A549 (cell line): ENCODE measurements at regions not wholly inside any gene's neighbourhood (a gene's known extent, or its start where the extent isn't known, plus 50 kb on each side); places are given as distances from the start of the nearest gene placed in this dataset.

Source experiments
- ATAC-seq, 2 experiments: fragments of 200-7000 bp in 1 of 2; fragments of >200 bp in 1 of 2; cut with Nextera tagmentation in 1 of 2; cut with Tn5 transposase in 1 of 2; 3 replicates each; pipeline versions ENCODE4 v1.8.0 to v1.9.1; 2018 to 2020; ENCODE audit warnings: mild to moderate bottlenecking in 1 of 2, moderate library complexity in 1 of 2
- CTCF ChIA-PET: fragments of 300-600 bp; sonication (Branson Sonifier 250); formaldehyde crosslinking; extraction: SDS; loops from one replicate; lab custom pipeline; 2021; ENCODE audit warnings: antibody characterized with exemption, inconsistent platforms; lab: Yijun Ruan, JAX
- POLR2A ChIA-PET: fragments of 350-600 bp; formaldehyde crosslinking; extraction: SDS; loops from one replicate; lab custom pipeline; 2021; ENCODE audit warnings: antibody characterized with exemption, inconsistent platforms; lab: Yijun Ruan, JAX
- DNase-seq, 2 experiments: peaks; one replicate each; pipeline versions ENCODE4 v3.0.0 to v3.0.0-alpha.2; 2011 to 2016; ENCODE audit warnings: low read depth in 1 of 2, low spot score in 1 of 2
- FAIRE-seq: peaks from 2 replicates; lab custom pipeline; 2011; peaks lifted over from hg19 to GRCh38; lab: Jason Lieb, UNC
- H3K27ac ChIP-seq, 2 experiments: fragments of >200 bp; sonication (Bioruptor Twin); formaldehyde crosslinking; 3 replicates each; pipeline ENCODE4 v1.5.1; 2016 to 2017
- H3K4me1 ChIP-seq: fragments of >200 bp; sonication (Bioruptor Twin); formaldehyde crosslinking; 3 replicates; pipeline ENCODE4 v1.6.1; 2016
- H3K4me2 ChIP-seq: fragments of >200 bp; sonication (Bioruptor Twin); formaldehyde crosslinking; 3 replicates; pipeline ENCODE4 v1.6.1; 2016
- H3K4me3 ChIP-seq: fragments of >200 bp; sonication (Bioruptor Twin); formaldehyde crosslinking; 3 replicates; pipeline ENCODE4 v1.5.1; 2016
- H3K9me3 ChIP-seq: fragments of >200 bp; sonication (Bioruptor Twin); formaldehyde crosslinking; 3 replicates; pipeline ENCODE4 v1.6.1; 2016
- BCL3 ChIP-seq: fragments of >200 bp; sonication (Bioruptor Twin); formaldehyde crosslinking; IDR thresholded peaks from 3 replicates; pipeline ENCODE4 v1.6.1; 2016
- CBX2 ChIP-seq: fragments of 200-600 bp; sonication (generic); IDR thresholded peaks from 2 replicates; pipeline ENCODE4 v1.6.1; 2016; ENCODE audit warnings: low read depth, mild to moderate bottlenecking, borderline replicate concordance
- CBX8 ChIP-seq: fragments of 200-600 bp; sonication (generic); IDR thresholded peaks from 2 replicates; pipeline ENCODE4 v1.6.1; 2016
- CEBPB ChIP-seq, 2 experiments: fragments of >200 bp in 1 of 2; sonication (Bioruptor Twin) in 1 of 2; formaldehyde crosslinking in 1 of 2; IDR thresholded peaks; 2 replicates each; pipeline ENCODE4 v1.6.1; 2012 to 2016
- CHD2 ChIP-seq: fragments of 150-350 bp; IDR thresholded peaks from 2 replicates; pipeline ENCODE4 v1.6.1; 2014; ENCODE audit warnings: low read length; ENCODE audit not compliant: partially characterized antibody
- CHD4 ChIP-seq: fragments of 200-600 bp; sonication (generic); IDR thresholded peaks from 2 replicates; pipeline ENCODE4 v1.6.1; 2016; ENCODE audit warnings: antibody characterized with exemption, mild to moderate bottlenecking, borderline replicate concordance
- E2F6 ChIP-seq: IDR thresholded peaks from 2 replicates; pipeline ENCODE4 v1.6.1; 2012; ENCODE audit warnings: low read depth, borderline replicate concordance
- EHF ChIP-seq: fragments of 250-450 bp; sonication (Bioruptor Pico); IDR thresholded peaks from 2 replicates; pipeline ENCODE4 v1.5.0; 2020; ENCODE audit warnings: mild to moderate bottlenecking
- ELK1 ChIP-seq: fragments of 150-350 bp; IDR thresholded peaks from 2 replicates; pipeline ENCODE4 v1.6.1; 2014; ENCODE audit warnings: low read depth, mild to moderate bottlenecking, low read length
- EP300 ChIP-seq, 2 experiments: fragments of >200 bp; sonication (Bioruptor Twin); formaldehyde crosslinking; IDR thresholded peaks; 2 replicates in 1 of 2; 3 replicates in 1 of 2; pipeline ENCODE4 v1.6.1; 2016 to 2017
- FOSB ChIP-seq: fragments of 250-450 bp; sonication (Bioruptor Pico); IDR thresholded peaks from 2 replicates; pipeline ENCODE4 v1.5.0; 2020; ENCODE audit warnings: mild to moderate bottlenecking, moderate library complexity
- FOSL2 ChIP-seq, 2 experiments: fragments of 450-650 bp in 1 of 2; fragments of >200 bp in 1 of 2; sonication (Bioruptor Twin) in 1 of 2; formaldehyde crosslinking; IDR thresholded peaks; 2 replicates each; pipeline versions ENCODE4 v1.5.0 to v1.6.1; 2016 to 2020; ENCODE audit warnings: mild to moderate bottlenecking in 1 of 2, moderate library complexity in 1 of 2
- GATA3 ChIP-seq: IDR thresholded peaks from 2 replicates; pipeline ENCODE4 v1.6.1; 2012; ENCODE audit warnings: borderline replicate concordance
- HES2 ChIP-seq: fragments of >200 bp; sonication (Bioruptor Twin); formaldehyde crosslinking; IDR thresholded peaks from 2 replicates; pipeline ENCODE4 v1.6.1; 2016
- HOXA7 ChIP-seq: fragments of 250-450 bp; sonication (Bioruptor Pico); IDR thresholded peaks from 2 replicates; pipeline ENCODE4 v1.5.0; 2020; ENCODE audit warnings: mild to moderate bottlenecking, moderate library complexity
- HOXB13 ChIP-seq: fragments of 250-450 bp; sonication (Bioruptor Pico); IDR thresholded peaks from 2 replicates; pipeline ENCODE4 v1.5.0; 2020; ENCODE audit warnings: low read depth, mild to moderate bottlenecking, moderate library complexity
- HOXB5 ChIP-seq: fragments of 250-450 bp; sonication (Bioruptor Pico); IDR thresholded peaks from 2 replicates; pipeline ENCODE4 v1.5.0; 2020; ENCODE audit warnings: mild to moderate bottlenecking, moderate library complexity
- JUN ChIP-seq, 2 experiments: fragments of >200 bp; sonication (Bioruptor Twin); formaldehyde crosslinking; IDR thresholded peaks; 2 replicates in 1 of 2; 3 replicates in 1 of 2; pipeline ENCODE4 v1.6.1; 2016 to 2017
- JUNB ChIP-seq: fragments of >200 bp; sonication (Bioruptor Twin); formaldehyde crosslinking; IDR thresholded peaks from 2 replicates; pipeline ENCODE4 v1.6.1; 2016
- MAFK ChIP-seq: fragments of 450-650 bp; IDR thresholded peaks from 2 replicates; pipeline ENCODE4 v1.6.1; 2014; ENCODE audit not compliant: partially characterized antibody
- MYC ChIP-seq: IDR thresholded peaks from 2 replicates; pipeline ENCODE4 v1.6.1; 2012; ENCODE audit warnings: mild to moderate bottlenecking, inconsistent platforms, low read length, improper control_type of control experiment, borderline replicate concordance
- PBX3 ChIP-seq: IDR thresholded peaks from 2 replicates; pipeline ENCODE4 v1.6.1; 2012
- PHF8 ChIP-seq: fragments of 200-600 bp; sonication (generic); IDR thresholded peaks from 2 replicates; pipeline ENCODE4 v1.6.1; 2016; ENCODE audit warnings: low read depth, mild to moderate bottlenecking, antibody characterized with exemption, moderate library complexity, borderline replicate concordance
- RAD21 ChIP-seq, 2 experiments: fragments of >200 bp in 1 of 2; sonication (Bioruptor Twin) in 1 of 2; formaldehyde crosslinking in 1 of 2; IDR thresholded peaks in 1 of 2; conservative IDR thresholded peaks in 1 of 2; 2 replicates in 1 of 2; 3 replicates in 1 of 2; pipeline ENCODE4 v1.6.1; 2012 to 2018; ENCODE audit warnings: inconsistent platforms in 1 of 2
- RARB ChIP-seq: fragments of 250-450 bp; sonication (Bioruptor Pico); IDR thresholded peaks from 2 replicates; pipeline ENCODE4 v1.8.0; 2021; ENCODE audit warnings: mild to moderate bottlenecking, moderate library complexity
- RNF2 ChIP-seq: fragments of 200-600 bp; sonication (generic); IDR thresholded peaks from 2 replicates; pipeline ENCODE4 v1.6.1; 2016; ENCODE audit warnings: low read depth, mild to moderate bottlenecking, antibody characterized with exemption, moderate library complexity, borderline replicate concordance
- SMC3 ChIP-seq: fragments of >200 bp; sonication (Bioruptor Twin); formaldehyde crosslinking; IDR thresholded peaks from 3 replicates; pipeline ENCODE4 v1.6.1; 2018; ENCODE audit warnings: inconsistent platforms
- TP53 ChIP-seq: fragments of 250-450 bp; sonication (Bioruptor Pico); IDR thresholded peaks from 2 replicates; pipeline ENCODE4 v1.5.0; 2021; ENCODE audit warnings: mild to moderate bottlenecking, moderate library complexity
- ZFP36 ChIP-seq: fragments of 450-650 bp; IDR thresholded peaks from 2 replicates; pipeline ENCODE4 v1.6.1; 2014; ENCODE audit warnings: borderline replicate concordance; ENCODE audit not compliant: partially characterized antibody
- ZNF302 ChIP-seq: fragments of 250-450 bp; sonication (Bioruptor Pico); IDR thresholded peaks from 2 replicates; pipeline ENCODE4 v1.9.0; 2021; ENCODE audit warnings: inconsistent platforms, mild to moderate bottlenecking, moderate library complexity
- ZSCAN20 ChIP-seq: fragments of 250-450 bp; sonication (Bioruptor Pico); IDR thresholded peaks from 2 replicates; pipeline ENCODE4 v1.8.0; 2022; ENCODE audit warnings: mild to moderate bottlenecking, moderate library complexity
- WGBS: methylation state at CpG from one replicate; pipeline ENCODE4 v1.1.6; 2017; ENCODE audit errors: missing lambda C conversion rate; 5-methylcytosine and 5-hydroxymethylcytosine counted together
- TF ChIP-seq, protein P1 (sequence below): IDR thresholded peaks from 2 replicates; pipeline ENCODE4 v1.6.1; 2012

DNA sequence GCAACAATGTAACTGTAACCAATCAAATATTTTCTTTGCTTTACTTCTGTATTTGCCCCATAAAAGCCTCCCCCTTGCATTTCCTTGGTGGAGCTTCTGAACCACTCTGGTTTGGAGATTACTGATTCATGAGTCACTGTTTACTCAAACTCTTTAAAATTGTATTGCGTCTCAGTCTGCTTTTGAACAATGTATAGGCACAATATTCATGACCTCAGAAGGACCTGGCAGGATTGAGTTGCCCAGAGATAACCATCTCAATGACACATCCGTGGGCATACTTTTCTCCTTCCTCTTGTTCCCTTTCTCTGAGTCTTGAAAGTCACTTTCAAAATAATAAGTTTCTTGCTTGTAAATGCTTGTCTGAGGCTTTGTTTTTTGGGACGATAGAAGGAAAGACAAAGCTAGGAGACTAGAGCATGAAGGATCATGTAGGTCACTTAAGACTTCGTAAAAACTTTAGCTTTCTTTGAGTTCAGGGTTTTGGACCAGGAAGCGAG is 57.1 kb upstream of the POU1F1 start:
- CTCF ChIA-PET: interaction anchor here (0.7 to 2.7 kb wide), 7 partner anchors 8 to 171 kb away, joined by 3 to 12 read pairs (median 6); no protein-coding TSS in a partner anchor
- TF ChIP-seq PHF8: no peak
- peak; percentile 98 to 99 for TF ChIP-seq JUN (IDR thresholded peaks at IDR 0.05)
- TF ChIP-seq ZFP36: no peak
- peak; percentile 99 for TF ChIP-seq BCL3
- peak; percentile 92 for TF ChIP-seq ZNF302 (CRISPR knock-in tag)
- peak; percentile 98 for TF ChIP-seq FOSL2 (IDR thresholded peaks at IDR 0.05)
- TF ChIP-seq FOSL2 (CRISPR knock-in tag; IDR thresholded peaks at IDR 0.05): peak; percentile 99
- TF ChIP-seq MYC: no peak
- TF ChIP-seq CBX8: no peak
- no peak for TF ChIP-seq ELK1
- peak; percentile 43 to 72 for TF ChIP-seq RAD21 (conservative IDR thresholded peaks at IDR 0.05 in 1 of 2, IDR thresholded peaks at IDR 0.05 in 1 of 2)
- peak; percentile 100 for TF ChIP-seq GATA3
- no peak for TF ChIP-seq TP53
- TF ChIP-seq FOSB: no peak
- TF ChIP-seq RNF2: no peak
- peak; percentile 96 to 98 for TF ChIP-seq EP300 (IDR thresholded peaks at IDR 0.05)
- TF ChIP-seq ZSCAN20 (CRISPR knock-in tag): 0 out of 2 replicates have a peak, but pooled peaks have one; percentile 13
- TF ChIP-seq JUNB: peak; percentile 99
- TF ChIP-seq SMC3: peak; percentile 65
- peak; percentile 85; the same call in 1 of the 2 replicates for TF ChIP-seq EHF (CRISPR knock-in tag)
- peak; percentile 79 to 92 for TF ChIP-seq CEBPB (IDR thresholded peaks at IDR 0.05)
- TF ChIP-seq, protein P1, sequence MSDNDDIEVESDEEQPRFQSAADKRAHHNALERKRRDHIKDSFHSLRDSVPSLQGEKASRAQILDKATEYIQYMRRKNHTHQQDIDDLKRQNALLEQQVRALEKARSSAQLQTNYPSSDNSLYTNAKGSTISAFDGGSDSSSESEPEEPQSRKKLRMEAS: peak; percentile 83
- no peak for TF ChIP-seq CHD2
- TF ChIP-seq HOXB5 (CRISPR knock-in tag): 0 out of 2 replicates have a peak, but pooled peaks have one; percentile 77
- TF ChIP-seq PBX3: peak; percentile 86
- TF ChIP-seq CHD4: no peak
- TF ChIP-seq RARB: peak; percentile 92
- peak; percentile 43 for TF ChIP-seq MAFK
- TF ChIP-seq HOXA7: peak; percentile 47; the same call in 1 of the 2 replicates
- TF ChIP-seq E2F6: no peak
- TF ChIP-seq HOXB13 (CRISPR knock-in tag): peak; percentile 79
- TF ChIP-seq CBX2: no peak
- peak; percentile 71; the same call in 1 of the 2 replicates for TF ChIP-seq HES2
- TF ChIP-seq, all 56 proteins: peak for 20
- Histone ChIP-seq H3K4me1 (peaks cover 35% of the 10 kb centered on the region), H3K27ac (peak overlapping the region; percentile 96 to 98), H3K4me2 (peak overlapping the region; percentile 83), H3K9me3 (peaks cover 35% of the 10 kb centered on the region), H3K4me3 (no peak overlapping the region)
- POLR2A ChIA-PET: interaction anchor here (1.3 kb wide), 1 partner anchor 35 kb away, joined by 3 read pairs; no protein-coding TSS in a partner anchor
- FAIRE-seq (peak; percentile 100), ATAC-seq (peak; percentile 97 to 98), DNase-seq (peak; percentile 82 to 98)
- 2% methylated on average over 5 of the region's 5 CpGs for WGBS
